ENCODE measurements at regions not wholly inside any gene's neighbourhood (a gene's known extent, or its start where the extent isn't known, plus 50 kb on each side); places are given as distances from the start of the nearest gene placed in this dataset.

GRCh38 chr2:234326694-234327093 lies 170.2 kb downstream of the ARL4C start:
- no peak for DNase-seq (ENCODE audit: low spot score)
- H3K27ac ChIP-seq: no peak overlapping the region
- TF ChIP-seq CTCF (conservative IDR thresholded peaks at IDR 0.05; ENCODE audit: low read depth): no peak
- POLR2A ChIA-PET (ENCODE audit: low non-redundant PET): no interaction called here
- CTCF ChIA-PET: no interaction called here

- no peak for DNase-seq (ENCODE audit: low spot score)
- no peak overlapping the region for H3K27ac ChIP-seq
- POLR2A ChIA-PET (ENCODE audit: low non-redundant PET): no interaction called here
- TF ChIP-seq CTCF (conservative IDR thresholded peaks at IDR 0.05; ENCODE audit: low read depth): no peak
- CTCF ChIA-PET: no interaction called here
These were observed 172.8 kb downstream of the ARL4C start for GRCh38 chr2:234324116-234324515.

GRCh38 chr2:234322766-234323465 lies 174.0 kb downstream of the ARL4C start:
- ChIA-PET POLR2A (ENCODE audit: low non-redundant PET) (no interaction called here), CTCF (interaction anchor here (0.7 kb wide), 1 partner anchor 357 kb away, joined by 3 read pairs; no protein-coding TSS in a partner anchor)
- no peak for TF ChIP-seq CTCF (conservative IDR thresholded peaks at IDR 0.05; ENCODE audit: low read depth)
- no peak overlapping the region for H3K27ac ChIP-seq
- DNase-seq (ENCODE audit: low spot score): no peak

GRCh38 chr2:234320066-234320465 lies 176.8 kb downstream of the ARL4C start:
- no peak for DNase-seq (ENCODE audit: low spot score)
- no peak for TF ChIP-seq CTCF (conservative IDR thresholded peaks at IDR 0.05; ENCODE audit: low read depth)
- ChIA-PET CTCF (no interaction called here), POLR2A (ENCODE audit: low non-redundant PET) (no interaction called here)
- no peak overlapping the region for H3K27ac ChIP-seq

- POLR2A ChIA-PET (ENCODE audit: low non-redundant PET): no interaction called here
- no peak overlapping the region for H3K27ac ChIP-seq
- no peak for TF ChIP-seq CTCF (conservative IDR thresholded peaks at IDR 0.05; ENCODE audit: low read depth)
- CTCF ChIA-PET: no interaction called here
- no peak for DNase-seq (ENCODE audit: low spot score)
These were observed 178.5 kb downstream of the ARL4C start for GRCh38 chr2:234318361-234318760.

GRCh38 chr2:234313558-234313957 lies 183.3 kb downstream of the ARL4C start:
- CTCF ChIA-PET: interaction anchor here (0.6 kb wide), 1 partner anchor 1172 kb away, joined by 3 read pairs; no protein-coding TSS in a partner anchor
- H3K27ac ChIP-seq: no peak overlapping the region
- POLR2A ChIA-PET (ENCODE audit: low non-redundant PET): no interaction called here
- TF ChIP-seq CTCF (conservative IDR thresholded peaks at IDR 0.05; ENCODE audit: low read depth): no peak
- no peak for DNase-seq (ENCODE audit: low spot score)
